ENCODE measurements at regions not wholly inside any gene's neighbourhood (a gene's known extent, or its start where the extent isn't known, plus 50 kb on each side); places are given as distances from the start of the nearest gene placed in this dataset.
"Not testable (repeated sequence)": the region's sequence is repeated elsewhere in the genome, so short reads cannot be mapped to it uniquely, and the experiment has no call there.

DNA sequence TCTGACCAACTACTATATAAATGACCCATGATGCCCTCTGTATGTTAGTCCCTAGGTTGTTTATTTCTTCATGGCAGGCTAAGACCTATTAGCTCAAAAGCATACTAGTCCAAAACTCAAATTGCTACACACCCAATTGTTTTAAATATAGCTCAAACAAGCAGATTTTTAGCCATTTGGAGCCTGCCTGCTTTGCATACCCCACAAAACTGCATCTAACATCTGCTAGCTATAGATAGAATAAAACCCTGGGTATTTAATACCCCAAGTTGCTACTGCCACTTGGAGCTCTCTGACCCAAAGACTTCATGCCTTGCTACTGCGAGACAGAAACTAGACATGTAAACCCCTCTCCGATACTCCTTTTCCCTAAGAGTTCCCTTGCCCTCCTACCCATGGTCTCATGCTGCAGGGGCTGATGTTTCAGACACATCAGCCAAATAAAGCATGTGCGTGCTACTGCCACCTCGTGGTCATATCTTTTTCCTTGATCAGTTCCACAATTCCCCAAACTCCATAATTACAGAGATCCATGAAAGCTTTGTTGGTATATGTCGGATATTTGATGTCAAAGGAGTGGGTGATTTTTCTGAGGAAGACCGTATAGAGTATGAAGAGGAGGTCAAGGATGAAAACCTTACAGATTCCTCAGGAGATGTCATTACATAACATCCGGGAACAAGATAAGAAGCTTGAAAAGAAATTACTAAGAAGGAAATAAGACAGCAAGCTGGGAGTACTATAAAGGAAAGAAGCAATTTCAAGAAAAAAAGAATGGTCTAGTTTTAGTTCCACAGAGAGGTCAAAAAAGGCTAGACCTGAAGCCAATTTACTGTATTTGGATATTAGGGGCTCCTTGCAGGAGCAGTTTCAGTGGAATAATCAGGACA is 386.6 kb downstream of the SH2D4B start:
- Histone ChIP-seq H3K4me3 (no peak overlapping the region), H3K27ac (no peak overlapping the region)

DNA sequence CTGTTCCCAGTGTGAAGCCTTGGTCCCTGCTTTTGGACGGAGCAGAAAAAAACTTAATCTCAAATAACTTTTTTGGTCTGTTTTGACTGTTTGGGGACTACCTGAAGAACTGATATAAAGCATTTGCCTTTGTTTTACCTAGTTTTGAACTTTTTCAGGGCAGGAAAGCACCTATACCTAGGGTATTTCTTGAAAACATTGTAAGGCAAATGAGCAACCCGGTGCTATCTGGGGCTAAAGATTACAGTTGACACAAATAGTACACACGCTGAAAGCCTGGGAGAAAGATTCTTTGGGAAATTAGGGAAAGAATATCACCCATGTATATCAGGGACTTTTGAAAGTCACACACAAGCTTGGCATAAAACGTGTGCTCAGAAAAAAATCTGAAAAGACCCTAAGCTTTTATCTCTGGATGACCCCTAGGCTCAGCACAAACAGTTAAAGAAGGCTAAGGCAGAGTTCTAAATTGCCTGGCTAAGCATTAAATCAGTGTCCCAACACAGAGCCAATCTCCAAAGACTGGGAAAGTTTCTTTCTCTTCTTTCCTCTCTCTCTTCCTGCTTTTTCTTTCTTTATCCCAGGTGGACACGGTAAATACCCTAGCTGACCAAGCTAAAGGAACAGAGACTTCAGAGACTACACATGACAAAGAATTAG is 389.8 kb downstream of the SH2D4B start:
- Histone ChIP-seq H3K27ac (no peak overlapping the region), H3K4me3 (no peak overlapping the region)

DNA sequence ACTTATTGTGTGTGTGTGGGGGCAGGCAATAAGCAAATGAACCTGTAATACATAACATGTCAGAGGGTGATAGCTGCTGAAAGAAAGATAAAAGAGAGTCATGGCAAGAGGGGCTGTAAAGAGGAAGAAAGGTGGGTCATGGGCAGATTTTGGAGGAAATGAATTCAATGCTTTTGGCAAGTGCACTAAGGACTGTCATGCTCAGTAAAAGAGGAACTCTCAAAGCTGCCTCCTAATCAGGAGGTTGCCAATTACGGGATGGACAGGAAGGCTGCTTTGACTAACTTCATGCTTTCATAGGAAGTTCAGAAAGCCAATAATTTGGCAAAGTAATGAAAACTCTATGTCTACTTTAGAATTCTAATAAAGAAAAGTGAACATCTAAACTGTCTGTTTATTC is 401.2 kb downstream of the SH2D4B start:
- Histone ChIP-seq H3K27ac (no peak overlapping the region), H3K4me3 (no peak overlapping the region)

DNA sequence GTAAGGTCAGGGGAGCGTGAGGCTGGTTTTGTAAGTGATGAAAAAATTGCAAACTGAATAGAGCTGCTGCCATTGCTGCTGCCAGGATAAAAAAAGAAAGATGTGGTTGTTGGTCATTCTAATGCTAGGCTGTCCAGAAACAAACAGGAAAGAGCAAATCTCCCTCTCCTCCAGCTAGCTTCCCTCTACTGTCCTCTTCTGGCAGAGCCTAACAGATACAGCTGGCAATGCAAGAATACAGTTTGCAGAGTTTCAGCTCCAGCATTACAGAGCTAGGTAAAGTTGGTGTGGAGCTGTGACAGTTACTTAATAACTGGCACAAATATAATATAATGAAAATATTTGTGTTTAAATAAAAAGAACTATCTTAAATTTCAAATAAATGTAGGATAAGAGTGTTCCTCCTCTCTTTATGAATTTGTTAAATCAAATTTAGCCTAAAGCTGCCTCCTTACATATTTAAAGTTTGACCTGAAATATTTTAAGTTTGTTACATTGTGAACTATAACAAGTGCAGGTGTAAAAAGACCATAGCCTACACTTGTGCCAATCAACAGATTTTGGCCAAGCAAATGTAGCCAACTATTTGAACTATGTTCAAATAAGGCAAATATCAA is 407.7 kb downstream of the SH2D4B start:
- H3K27ac ChIP-seq, result no peak overlapping the region
- no peak overlapping the region for H3K4me3 ChIP-seq

DNA sequence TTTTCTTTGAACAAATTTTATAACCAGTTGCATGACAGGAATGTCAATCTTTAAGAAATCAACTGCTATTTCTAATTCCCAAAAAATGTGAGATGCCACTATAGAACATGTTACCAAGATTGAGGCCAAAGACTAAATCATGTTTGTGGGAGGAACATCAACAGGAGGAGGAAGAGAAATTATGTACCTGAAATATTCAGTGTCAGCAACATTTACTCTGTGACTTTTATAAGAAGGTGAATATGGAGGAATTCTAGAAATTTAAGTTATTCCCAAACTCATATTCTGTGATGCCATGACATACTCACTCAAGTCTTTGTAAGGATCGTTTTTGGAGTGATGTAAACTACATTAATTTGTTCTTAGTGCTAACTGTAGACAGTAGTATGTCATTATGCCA is 408.4 kb downstream of the SH2D4B start:
- H3K27ac ChIP-seq, result no peak overlapping the region
- no peak overlapping the region for H3K4me3 ChIP-seq

DNA sequence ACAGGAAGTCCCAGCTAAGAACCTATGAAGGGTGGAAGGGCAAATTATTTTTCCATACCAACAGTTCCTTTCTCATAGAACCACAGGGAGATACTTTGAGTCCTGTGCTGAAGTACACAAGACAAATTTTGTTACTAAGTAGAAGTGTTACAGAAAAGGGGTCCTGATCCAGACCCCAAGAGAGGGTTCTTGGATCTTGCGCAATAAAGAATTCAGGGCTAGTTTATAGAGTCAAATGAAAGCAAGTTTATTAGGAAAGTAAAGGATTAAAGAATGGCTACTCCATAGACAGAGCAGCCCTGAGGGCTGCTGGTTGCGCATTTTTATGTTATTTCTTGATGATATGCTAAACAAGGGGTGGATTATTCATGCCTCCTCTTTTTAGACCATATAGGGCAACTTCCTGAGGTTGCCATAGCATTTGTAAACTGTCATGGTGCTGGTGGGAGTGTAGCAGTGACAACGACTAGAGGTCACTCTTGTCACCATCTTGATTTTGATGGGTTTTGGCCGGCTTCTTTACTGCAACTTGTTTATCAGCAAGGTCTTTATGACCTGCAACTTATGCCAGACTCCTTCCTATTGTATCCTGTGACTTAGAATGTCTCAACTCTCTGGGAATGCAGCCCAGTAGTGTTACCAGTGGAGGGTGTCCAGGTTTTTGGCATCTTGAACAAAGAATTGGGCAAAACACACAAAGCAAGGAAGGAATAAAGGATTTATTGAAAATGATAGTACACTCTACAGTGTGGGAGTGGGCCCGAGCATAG is 409.4 kb downstream of the SH2D4B start:
- Histone ChIP-seq H3K27ac (no peak overlapping the region), H3K4me3 (no peak overlapping the region)

DNA sequence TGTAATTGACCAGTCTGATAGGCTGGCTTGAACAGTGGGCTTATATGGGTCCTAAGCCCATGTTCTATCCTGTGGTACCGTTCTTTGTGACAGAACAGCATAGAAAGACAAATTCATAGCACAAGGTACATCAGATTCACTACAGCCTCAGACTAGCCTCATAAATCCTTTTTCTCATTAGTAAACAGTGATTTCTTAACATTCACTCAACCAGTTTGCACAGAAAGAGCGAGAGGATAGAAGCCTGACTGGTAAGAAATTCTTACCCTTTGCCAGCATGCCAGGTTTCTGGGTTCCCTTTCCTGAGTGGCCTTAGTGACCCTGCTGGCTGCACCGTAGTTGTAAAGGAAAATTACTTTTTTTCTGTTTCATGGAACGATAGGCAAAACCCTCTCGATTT is 412.1 kb downstream of the SH2D4B start:
- H3K4me3 ChIP-seq, result no peak overlapping the region
- no peak overlapping the region for H3K27ac ChIP-seq

DNA sequence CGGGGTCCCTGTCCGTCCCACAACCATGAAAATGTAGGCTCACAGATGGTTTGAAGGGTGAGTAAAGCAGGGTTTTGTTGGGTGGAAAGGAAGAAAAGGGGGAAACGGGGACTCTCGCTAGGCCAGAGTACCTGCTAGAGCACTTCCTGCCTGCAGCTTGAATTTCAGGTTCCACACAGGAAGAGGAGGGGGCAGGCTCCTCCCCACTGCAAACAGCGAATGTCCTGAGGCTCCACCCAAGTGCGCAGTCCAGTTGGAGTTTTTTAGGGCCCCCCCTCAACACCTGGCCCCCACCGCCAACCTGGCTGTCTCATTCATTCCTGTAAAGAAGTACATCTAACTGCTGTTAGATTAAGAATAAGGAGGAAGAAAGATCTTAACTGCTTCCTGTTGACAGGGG is 414.7 kb downstream of the SH2D4B start:
- Histone ChIP-seq H3K27ac (no peak overlapping the region), H3K4me3 (no peak overlapping the region)

DNA sequence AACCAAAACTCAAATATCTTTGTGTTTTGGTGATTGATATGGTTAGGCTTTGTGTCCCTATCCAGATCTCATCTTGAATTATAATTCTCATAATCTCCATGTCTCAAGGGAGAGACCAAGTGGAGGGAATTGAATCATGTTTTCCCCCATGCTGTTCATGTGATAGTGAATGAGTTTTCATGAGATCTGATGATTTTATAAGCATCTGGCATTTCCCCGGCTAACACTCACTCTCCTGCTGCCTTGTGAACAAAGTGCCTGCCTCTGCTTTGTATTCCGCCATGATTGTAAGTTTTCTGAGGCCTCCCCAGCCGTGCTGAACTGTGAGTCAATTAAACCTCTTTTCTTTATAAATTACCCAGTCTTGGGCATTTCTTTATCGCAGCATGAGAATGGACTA is 419.5 kb downstream of the SH2D4B start:
- Histone ChIP-seq H3K27ac (no peak overlapping the region), H3K4me3 (no peak overlapping the region)

DNA sequence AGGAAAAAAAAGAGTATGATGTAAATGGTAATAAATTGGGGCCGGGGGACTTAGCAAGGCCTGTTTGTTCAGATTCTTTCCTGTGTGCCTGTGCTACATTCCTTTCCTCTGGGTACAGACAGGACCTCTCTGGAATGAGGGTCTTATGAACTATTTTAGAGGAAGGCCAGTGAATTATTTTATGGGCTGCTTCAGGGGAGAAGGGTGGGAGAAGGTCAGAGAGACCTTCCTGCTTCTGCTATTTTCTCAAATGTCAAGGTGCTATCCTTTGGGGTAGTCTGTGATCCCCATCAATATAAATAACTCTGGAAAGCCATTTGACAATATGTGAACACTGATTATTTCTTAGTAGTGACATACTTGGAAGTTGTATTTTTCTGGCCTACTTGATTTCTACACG is 426.5 kb downstream of the SH2D4B start:
- Histone ChIP-seq H3K27ac (no peak overlapping the region), H3K4me3 (no peak overlapping the region)

DNA sequence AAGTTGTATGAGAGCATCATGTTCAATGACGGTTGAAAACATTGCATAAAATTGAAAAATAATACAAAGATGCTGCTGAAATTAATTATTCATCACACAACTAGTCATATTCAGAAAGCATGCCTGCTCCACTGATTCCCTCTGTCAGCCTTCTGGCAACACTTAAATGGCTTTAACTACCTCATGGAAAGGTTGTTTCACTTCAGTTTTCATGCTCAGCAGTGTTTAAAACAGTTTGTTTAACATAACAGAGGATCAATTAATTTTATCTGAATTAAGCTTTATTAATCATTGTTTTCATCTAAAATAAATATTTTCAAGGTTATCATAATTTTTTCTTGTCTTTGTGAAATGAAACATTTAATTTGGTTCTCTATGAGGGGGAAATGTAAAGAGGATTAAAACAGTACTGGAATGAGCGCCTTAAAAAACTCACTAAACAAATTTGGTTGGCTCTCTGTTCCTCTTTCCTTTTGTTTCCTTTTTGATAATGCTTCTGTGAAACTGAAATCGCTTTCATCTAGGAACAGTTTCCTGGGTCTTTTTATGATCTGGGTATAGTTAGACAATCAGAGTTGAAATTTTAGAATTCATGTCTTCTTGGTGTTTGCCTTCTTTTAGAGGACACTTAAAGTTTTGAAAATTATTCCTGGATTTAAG is 427.4 kb downstream of the SH2D4B start:
- H3K4me3 ChIP-seq, result no peak overlapping the region
- no peak overlapping the region for H3K27ac ChIP-seq

DNA sequence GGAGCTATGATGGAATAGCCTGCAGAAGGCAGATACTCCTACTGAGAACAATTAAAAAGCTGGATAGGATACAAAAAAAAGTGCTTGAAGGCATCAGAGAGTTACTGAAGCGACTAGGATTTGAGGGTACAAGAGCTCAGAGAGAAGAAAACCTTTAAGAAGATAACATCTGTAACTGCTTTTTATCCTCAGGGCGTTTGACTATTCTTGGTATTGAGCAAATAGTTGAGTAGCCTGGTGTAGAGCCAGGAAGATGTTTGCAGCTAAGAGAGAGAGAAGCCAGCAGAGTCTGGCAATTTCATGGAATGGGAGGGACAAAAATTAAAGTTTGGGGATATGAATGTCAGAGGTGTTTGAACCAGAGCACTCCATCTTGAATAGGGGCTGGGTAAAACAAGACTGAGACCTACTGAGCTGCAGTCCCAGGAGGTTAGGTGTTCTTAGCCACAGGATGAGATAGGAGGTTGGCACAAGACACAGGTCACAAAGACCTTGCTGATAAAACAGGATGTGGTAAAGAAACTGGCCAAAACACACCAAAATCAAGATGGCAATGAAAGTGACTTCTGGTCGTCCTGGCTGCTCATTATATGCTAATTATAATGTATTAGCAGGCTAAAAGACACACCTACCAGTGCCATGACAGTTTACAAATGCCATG is 428.8 kb downstream of the SH2D4B start:
- Histone ChIP-seq H3K4me3 (no peak overlapping the region), H3K27ac (no peak overlapping the region)

DNA sequence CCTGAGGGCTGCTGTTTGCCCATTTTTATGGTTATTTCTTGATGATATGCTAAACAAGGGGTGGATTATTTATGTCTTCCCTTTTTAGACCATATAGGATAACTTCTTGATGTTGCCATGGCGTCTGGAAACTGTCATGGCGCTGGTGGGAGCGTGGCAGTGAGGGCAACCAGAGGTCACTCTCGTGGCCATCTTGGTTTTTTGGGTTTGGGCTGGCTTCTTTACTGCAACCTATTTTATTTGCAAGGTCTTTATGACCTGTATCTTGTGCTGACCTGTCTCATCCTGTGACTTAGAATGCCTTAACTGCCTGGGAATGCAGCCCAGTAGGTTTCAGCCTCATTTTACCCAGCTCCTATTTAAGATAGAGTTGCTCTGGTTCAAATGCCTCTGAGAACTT is 429.7 kb downstream of the SH2D4B start:
- H3K4me3 ChIP-seq, H3K27ac ChIP-seq: not testable (repeated sequence)

DNA sequence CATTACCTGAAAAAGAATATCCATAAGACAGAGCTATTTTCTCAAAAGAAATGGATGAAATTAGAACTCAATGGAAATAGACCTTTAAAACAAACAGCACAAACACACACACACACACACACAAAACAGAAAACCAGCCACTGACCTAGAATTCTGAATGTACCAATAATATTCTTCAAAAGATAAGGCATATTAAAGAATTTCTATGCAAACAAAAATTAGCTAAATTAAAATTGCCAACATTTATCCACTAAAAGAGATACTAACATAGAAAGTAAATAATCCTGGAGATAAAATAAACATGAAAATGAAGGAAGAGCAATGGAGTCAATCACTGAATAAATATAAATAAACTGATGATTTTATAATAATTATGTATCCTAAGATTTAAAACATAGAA is 431.2 kb downstream of the SH2D4B start:
- no peak overlapping the region for H3K27ac ChIP-seq
- no peak overlapping the region for H3K4me3 ChIP-seq

DNA sequence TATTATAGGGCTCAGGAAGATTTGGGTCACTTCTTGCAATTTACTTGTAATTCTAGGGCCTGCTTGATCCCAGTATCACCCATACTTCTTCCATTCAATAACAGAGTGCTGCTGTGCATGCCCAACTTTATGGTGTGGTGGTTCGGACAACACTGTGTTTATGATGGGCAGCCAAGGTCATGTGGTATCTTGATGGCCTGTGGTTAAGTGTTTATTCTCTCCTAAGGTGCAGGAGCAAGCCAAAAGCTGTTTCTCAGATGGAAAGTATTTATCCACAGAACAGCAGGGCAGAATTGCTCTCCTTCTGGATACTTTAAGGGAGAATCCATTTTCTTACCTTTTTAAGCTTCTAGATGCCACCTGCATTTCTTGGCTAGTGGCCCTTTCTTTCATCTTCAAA is 433.8 kb downstream of the SH2D4B start:
- Histone ChIP-seq H3K27ac (no peak overlapping the region), H3K4me3 (no peak overlapping the region)

DNA sequence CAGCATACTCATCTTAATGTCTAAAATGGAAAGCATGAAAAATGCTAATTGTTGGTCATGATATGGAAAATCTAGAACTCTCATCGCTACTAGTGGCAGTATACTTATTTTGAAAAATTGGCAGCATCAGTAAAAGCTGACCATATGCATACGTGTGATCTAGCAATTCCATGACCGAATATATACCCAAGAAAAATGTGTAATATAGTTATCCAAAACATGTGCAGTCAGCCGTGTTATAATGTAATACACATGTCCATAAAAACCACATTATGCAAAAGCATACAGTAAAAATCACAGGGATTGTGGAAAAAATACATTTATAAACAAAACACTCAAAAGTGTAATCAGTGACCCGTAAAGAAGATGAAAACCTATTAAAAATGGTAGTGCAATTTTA is 439.0 kb downstream of the SH2D4B start:
- H3K4me3 ChIP-seq, result no peak overlapping the region
- no peak overlapping the region for H3K27ac ChIP-seq

DNA sequence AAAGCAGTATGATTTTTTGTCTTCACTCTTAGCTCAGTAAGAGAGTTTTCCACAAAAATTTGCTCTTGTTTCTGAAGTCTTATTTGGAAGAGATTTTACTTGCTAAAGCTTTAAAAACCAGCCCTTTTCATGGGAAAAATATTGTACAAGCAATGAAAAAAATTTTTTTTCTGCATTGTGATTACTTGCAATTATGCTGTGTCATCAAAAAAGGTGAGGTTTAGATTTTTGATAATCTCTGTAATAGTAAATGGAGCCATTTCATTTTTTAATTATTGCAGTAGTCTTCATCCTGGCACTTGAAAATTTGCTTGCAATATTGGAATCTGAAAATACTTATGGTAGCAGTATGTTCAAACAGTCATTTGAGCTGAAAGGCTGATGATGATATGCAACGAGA is 447.4 kb downstream of the SH2D4B start:
- no peak overlapping the region for H3K27ac ChIP-seq
- no peak overlapping the region for H3K4me3 ChIP-seq

DNA sequence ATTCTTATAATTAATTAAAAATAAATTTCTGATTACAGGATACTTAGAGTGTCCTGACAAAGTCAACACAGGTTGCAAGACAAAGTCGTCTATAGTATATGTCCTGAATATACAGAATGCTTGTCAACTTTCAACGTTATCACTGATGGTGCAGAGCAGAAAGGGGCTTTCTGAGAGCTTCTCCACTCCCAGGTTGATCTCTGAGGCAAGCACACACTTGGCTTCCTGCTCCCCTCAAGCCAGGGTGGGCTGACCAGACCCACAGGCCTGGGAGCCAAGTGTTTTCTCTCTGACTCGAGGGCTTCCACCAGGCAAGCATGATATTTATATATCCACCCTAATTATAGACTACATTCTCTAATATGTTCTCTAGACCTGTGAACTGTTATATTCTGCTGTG is 448.9 kb downstream of the SH2D4B start:
- Histone ChIP-seq H3K27ac (no peak overlapping the region), H3K4me3 (no peak overlapping the region)

DNA sequence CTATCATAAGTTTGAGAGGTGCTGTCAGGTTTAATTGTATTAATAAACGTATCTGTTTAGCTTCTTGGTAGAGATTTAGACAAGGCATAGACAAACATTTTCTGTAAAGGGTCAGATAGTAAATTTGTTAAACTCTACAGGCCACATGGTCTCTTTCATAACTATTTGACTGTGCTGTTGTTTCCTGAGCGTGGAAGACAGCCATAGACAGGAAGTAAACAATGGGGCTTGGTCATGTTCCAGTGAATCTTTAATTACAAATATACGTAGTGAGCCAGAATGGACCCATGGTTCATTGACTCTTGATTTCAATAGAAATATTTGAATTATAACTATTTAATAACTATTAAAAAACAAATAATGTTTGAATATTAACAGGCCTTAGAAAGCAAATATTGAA is 451.1 kb downstream of the SH2D4B start:
- H3K4me3 ChIP-seq, result no peak overlapping the region
- no peak overlapping the region for H3K27ac ChIP-seq

Data from skin epidermis (tissue), 12 donors.